ENCODE measurements at regions not wholly inside any gene's neighbourhood (a gene's known extent, or its start where the extent isn't known, plus 50 kb on each side); places are given as distances from the start of the nearest gene placed in this dataset.

GRCh38 chr16:55263271-55264250 lies 60.4 kb upstream of the IRX6 start:
- DNase-seq (ENCODE audit: low read depth, low spot score) (no peak), FAIRE-seq (no peak)
- no peak overlapping the region for H3K27ac ChIP-seq (ENCODE audit: insufficient read depth, low read depth, low read length)
- no peaks in the 10 kb centered on the region for H3K79me2 ChIP-seq (ENCODE audit: control insufficient read depth, insufficient read depth, low read length)
- H3K9me3 ChIP-seq (replicated peaks; ENCODE audit: control insufficient read depth, insufficient read depth, low read length), result no peaks in the 10 kb centered on the region
- TF ChIP-seq CTCF (IDR thresholded peaks at IDR 0.05; ENCODE audit: extremely low read depth in 1 of 2, insufficient read depth in 1 of 2, low read depth in 1 of 2, low read length in 2 of 2), result no peak
- intact Hi-C loops (cut with micrococcal nuclease) (no loop called here), dilution Hi-C loops (cut with MboI; ENCODE audit: extremely low pct_ligation_motif_present, low sequenced_read_pairs) (no loop called here)
- H3K36me3 ChIP-seq (ENCODE audit: control insufficient read depth in 2 of 2, extremely low read depth in 1 of 2, insufficient read depth in 2 of 2, low read length in 2 of 2), result no peaks in the 10 kb centered on the region
- POLR2A ChIA-PET, result no interaction called here
- no peak overlapping the region for H3K4me3 ChIP-seq (replicated peaks in 1 of 3; ENCODE audit: insufficient read depth in 1 of 3, low read depth in 1 of 3, low read length in 3 of 3)
- no peaks in the 10 kb centered on the region for H3K27me3 ChIP-seq (ENCODE audit: control insufficient read depth in 2 of 2, insufficient read depth in 2 of 2, low read length in 2 of 2)
- H2AFZ ChIP-seq (ENCODE audit: low read depth, low read length), result no peak overlapping the region
- CTCF ChIA-PET, result no interaction called here
- H3K4me2 ChIP-seq (ENCODE audit: insufficient read depth, low read length), result no peak overlapping the region
- no peaks in the 10 kb centered on the region for H3K9me1 ChIP-seq (replicated peaks; ENCODE audit: control insufficient read depth, extremely low read depth, insufficient read depth, low read length)
- no peak overlapping the region for H3K9ac ChIP-seq (replicated peaks; ENCODE audit: extremely low read depth, insufficient read depth, low read length)
- BruUV-seq (replicated peaks), result no TSS peak
- H3K4me1 ChIP-seq (ENCODE audit: control insufficient read depth, extremely low read depth, insufficient read depth, low read length), result no peaks in the 10 kb centered on the region
- H4K20me1 ChIP-seq (replicated peaks; ENCODE audit: control insufficient read depth, extremely low read depth, insufficient read depth, low read length), result no peaks in the 10 kb centered on the region

GRCh38 chr16:55264949-55265348 lies 59.1 kb upstream of the IRX6 start:
- Histone ChIP-seq H3K27ac (ENCODE audit: insufficient read depth, low read depth, low read length) (no peak overlapping the region), H3K36me3 (ENCODE audit: control insufficient read depth in 2 of 2, extremely low read depth in 1 of 2, insufficient read depth in 2 of 2, low read length in 2 of 2) (no peaks in the 10 kb centered on the region)
- CTCF ChIA-PET, result no interaction called here

More at GRCh38 chr16:55264949-55265348, 59.1 kb upstream of the IRX6 start:
- TF ChIP-seq JUN (IDR thresholded peaks at IDR 0.05; ENCODE audit: borderline replicate concordance, insufficient read depth, insufficient read length, low read depth), result no peak
- TF ChIP-seq MYC (IDR thresholded peaks at IDR 0.05; ENCODE audit: low read depth, low read length), result no peak
- no peak for TF ChIP-seq CTCF (IDR thresholded peaks at IDR 0.05; ENCODE audit: extremely low read depth in 1 of 2, insufficient read depth in 1 of 2, low read depth in 1 of 2, low read length in 2 of 2)
- TF ChIP-seq POLR2AphosphoS5 (IDR thresholded peaks at IDR 0.05; ENCODE audit: insufficient read depth, low read depth, low read length), result no peak
- TF ChIP-seq MAX (IDR thresholded peaks at IDR 0.05; ENCODE audit: insufficient read depth, insufficient read length), result no peak
- FAIRE-seq, result no peak
- BruUV-seq (replicated peaks), result no TSS peak
- DNase-seq (ENCODE audit: low read depth, low spot score), result no peak
- Histone ChIP-seq H3K27me3 (ENCODE audit: control insufficient read depth in 2 of 2, insufficient read depth in 2 of 2, low read length in 2 of 2) (no peaks in the 10 kb centered on the region), H3K9me1 (replicated peaks; ENCODE audit: control insufficient read depth, extremely low read depth, insufficient read depth, low read length) (no peaks in the 10 kb centered on the region), H4K20me1 (replicated peaks; ENCODE audit: control insufficient read depth, extremely low read depth, insufficient read depth, low read length) (no peaks in the 10 kb centered on the region), H3K4me2 (ENCODE audit: insufficient read depth, low read length) (no peak overlapping the region), H3K9me3 (replicated peaks; ENCODE audit: control insufficient read depth, insufficient read depth, low read length) (no peaks in the 10 kb centered on the region), H3K79me2 (ENCODE audit: control insufficient read depth, insufficient read depth, low read length) (no peaks in the 10 kb centered on the region), H3K4me1 (ENCODE audit: control insufficient read depth, extremely low read depth, insufficient read depth, low read length) (no peaks in the 10 kb centered on the region), H3K9ac (replicated peaks; ENCODE audit: extremely low read depth, insufficient read depth, low read length) (no peak overlapping the region), H3K4me3 (replicated peaks in 1 of 3; ENCODE audit: insufficient read depth in 1 of 3, low read depth in 1 of 3, low read length in 3 of 3) (no peak overlapping the region), H2AFZ (ENCODE audit: low read depth, low read length) (no peak overlapping the region)
- dilution Hi-C loops (cut with MboI; ENCODE audit: extremely low pct_ligation_motif_present, low sequenced_read_pairs), result no loop called here
- intact Hi-C loops (cut with micrococcal nuclease), result no loop called here
- POLR2A ChIA-PET, result no interaction called here

All from endothelial cell of umbilical vein (primary cell).